GM18873 (cell line): ENCODE measurements at regions not wholly inside any gene's neighbourhood (a gene's known extent, or its start where the extent isn't known, plus 50 kb on each side); places are given as distances from the start of the nearest gene placed in this dataset.
"Not testable (repeated sequence)": the region's sequence is repeated elsewhere in the genome, so short reads cannot be mapped to it uniquely, and the experiment has no call there.

Experiments
- ATAC-seq: cut with Tn5 transposase; IDR thresholded peaks from one replicate; pipeline ENCODE4 v1.9.1; 2021; ENCODE audit warnings: mild to moderate bottlenecking, moderate library complexity, moderate number of reproducible peaks; ENCODE audit not compliant: unreplicated experiment, low FRiP score

- ATAC-seq = no peak
Measured at GRCh38 chr2:77831471-77831870, 309.3 kb upstream of the LRRTM4 start.

GRCh38 chr2:77831898-77832297 is 309.7 kb upstream of the LRRTM4 start:
- ATAC-seq = no peak

- ATAC-seq = no peak
Measured at GRCh38 chr2:77834360-77835002, 312.3 kb upstream of the LRRTM4 start.

DNA sequence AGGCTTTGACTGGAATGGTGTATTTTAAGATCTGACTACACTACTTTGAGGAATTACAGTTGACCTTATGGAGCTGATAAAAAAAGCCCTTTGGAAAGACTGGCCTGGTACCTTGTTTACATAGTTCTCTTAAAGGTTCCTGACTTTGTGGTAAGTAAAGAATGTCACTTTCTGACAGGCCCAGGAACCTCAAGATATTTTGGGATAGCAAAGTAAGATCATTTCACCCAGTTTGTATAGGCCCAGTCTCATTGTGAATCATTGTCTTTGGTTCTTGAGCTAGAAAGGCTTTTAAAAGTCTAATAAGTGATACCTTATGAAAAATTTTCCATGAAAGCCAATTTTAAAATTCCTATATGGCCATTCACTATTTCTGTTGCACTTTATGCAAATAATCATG is 316.3 kb upstream of the LRRTM4 start:
- ATAC-seq = no peak

DNA sequence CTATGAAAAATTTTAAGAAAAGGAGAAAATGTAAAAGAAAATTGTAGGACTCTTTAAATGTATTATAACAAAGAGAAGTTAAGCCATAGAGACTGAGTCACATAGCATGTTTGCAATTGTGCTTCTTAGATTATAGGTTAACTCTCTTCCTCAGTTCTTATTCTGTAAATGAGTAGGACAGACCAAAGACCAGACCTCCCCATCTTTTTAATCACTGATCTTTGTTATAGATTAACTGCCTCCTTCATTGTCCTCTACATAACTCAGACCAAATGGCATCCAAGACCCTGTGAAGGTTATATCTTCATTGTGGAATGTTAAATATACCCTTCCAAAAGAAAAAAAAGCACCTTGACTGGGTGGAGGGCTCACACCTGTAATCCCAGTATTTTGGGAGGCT is 316.9 kb upstream of the LRRTM4 start:
- ATAC-seq = peak; percentile 71

DNA sequence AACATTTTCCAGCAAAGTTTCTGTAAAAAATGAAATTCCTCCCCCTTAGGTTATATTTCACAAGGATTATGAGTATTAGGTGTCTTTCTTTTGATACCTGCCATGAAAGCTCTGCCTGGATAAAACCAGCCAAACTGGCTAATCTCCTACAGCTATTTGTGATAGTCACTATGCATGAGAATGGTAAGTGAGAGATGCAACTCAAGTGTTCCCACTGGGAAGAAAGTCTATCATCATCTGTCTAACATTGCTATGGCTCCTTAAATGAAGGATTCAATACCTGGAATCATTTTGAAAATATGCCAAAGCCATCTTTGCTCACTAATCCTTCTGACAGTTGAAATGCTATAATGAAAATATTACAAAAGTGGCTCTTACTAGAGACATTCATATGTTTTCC is 339.9 kb upstream of the LRRTM4 start:
- ATAC-seq = no peak

DNA sequence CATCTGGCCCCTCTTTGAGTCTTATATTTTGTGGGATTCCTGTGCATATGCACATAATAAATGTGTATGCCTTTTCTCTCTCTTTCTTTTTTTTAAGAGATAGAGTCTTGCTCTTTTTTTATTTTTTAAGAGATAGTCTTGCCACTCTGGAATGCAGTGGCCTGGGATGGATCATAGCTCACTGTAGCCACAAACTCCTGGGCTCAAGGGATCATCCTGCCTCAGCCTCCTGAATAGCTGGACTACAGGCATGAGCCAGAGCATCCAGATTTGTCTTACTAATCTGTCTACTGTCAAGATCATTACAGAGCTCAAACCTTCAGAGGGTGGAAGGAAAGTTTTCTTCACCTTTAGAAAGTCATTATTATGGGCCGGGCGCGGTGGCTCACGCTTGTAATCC is 342.2 kb upstream of the LRRTM4 start:
- no peak for ATAC-seq

- no peak for ATAC-seq
Measured at GRCh38 chr2:77866661-77867060, 344.5 kb upstream of the LRRTM4 start.

- ATAC-seq = no peak
Measured at GRCh38 chr2:77867146-77867545, 345.0 kb upstream of the LRRTM4 start.

DNA sequence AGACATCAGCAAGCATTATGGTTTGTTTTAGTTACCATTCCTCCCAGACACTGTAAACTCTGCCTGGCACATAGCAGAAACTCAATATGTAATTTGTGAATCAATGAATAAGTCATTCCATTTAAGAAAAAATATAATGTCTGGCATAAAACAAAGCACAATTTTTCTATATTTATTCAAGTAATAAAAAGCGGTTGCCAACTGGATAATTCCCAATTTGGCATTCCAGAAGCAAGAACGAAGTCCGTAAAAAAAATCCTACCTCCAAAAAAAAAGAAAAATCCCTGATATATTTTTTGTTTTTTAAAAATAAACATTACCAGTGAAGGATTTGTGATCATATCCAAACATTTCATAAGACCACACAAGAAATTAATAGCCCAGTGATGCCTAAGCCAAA is 351.3 kb upstream of the LRRTM4 start:
- ATAC-seq = no peak

GRCh38 chr2:77900211-77900610 is 378.0 kb upstream of the LRRTM4 start:
- ATAC-seq = not testable (repeated sequence)

GRCh38 chr2:77910136-77910535 is 388.0 kb upstream of the LRRTM4 start:
- no peak for ATAC-seq

GRCh38 chr2:77920838-77921366 is 398.7 kb upstream of the LRRTM4 start:
- no peak for ATAC-seq

DNA sequence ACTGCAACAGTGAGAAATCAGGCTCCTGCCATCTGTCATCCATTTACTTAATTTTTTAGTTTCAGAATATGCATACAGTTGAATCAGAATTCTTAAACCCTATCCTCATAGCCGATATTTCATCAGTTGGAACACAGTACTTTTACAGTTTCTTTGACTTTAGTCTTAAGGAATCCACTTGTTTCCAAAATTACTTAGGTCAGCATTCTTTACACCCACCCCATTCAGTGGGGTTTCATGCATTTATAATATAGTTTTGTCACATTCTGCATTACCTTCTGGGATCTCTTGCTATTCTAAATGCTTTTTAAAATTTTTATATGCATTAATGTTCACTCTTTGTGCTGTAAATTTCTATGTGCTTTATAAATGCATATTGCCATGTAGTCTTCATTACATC is 400.4 kb upstream of the LRRTM4 start:
- no peak for ATAC-seq

- ATAC-seq = no peak
Measured at GRCh38 chr2:77937366-77937765, 415.2 kb upstream of the LRRTM4 start.

- no peak for ATAC-seq
Measured at GRCh38 chr2:77938462-77938861, 416.3 kb upstream of the LRRTM4 start.

DNA sequence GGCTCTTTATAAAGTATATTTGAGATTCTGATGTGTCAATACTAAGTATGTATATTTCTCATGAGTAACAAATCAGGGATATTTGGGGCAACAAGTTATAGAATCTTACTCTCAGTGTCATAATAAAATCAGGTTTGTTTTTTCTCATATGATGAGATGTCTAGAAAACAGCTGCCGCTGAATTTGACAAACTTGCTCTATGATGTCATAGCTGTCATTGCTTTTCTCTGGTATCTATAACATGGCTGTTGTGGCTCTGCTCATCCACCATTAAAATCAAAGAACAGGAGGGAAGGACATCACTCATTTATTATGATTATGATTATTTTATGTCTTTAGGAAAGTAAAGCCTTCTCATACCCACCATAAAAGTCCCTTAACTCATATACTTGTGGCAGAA is 417.2 kb upstream of the LRRTM4 start:
- no peak for ATAC-seq

DNA sequence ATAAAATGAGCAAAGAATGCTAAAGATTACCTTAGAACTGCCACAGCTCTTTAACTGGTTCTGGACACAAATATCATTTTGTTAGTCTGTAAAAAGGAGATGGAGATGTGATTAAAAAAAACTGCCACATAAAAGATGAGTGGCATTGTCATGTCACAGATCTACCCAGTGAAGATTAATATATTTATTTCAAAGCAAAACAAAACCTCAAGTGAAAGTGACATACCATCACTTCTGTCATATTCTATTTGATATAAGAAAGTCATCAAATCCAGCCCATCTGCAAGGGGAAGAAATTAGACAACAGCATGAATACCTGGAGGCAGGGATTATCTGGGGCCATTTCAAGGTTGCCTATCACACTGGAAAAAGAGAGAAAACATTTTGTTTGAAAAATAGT is 417.6 kb upstream of the LRRTM4 start:
- ATAC-seq = no peak

- no peak for ATAC-seq
Measured at GRCh38 chr2:77954931-77955330, 432.8 kb upstream of the LRRTM4 start.

- ATAC-seq = no peak
Measured at GRCh38 chr2:77962943-77963342, 440.8 kb upstream of the LRRTM4 start.

GRCh38 chr2:77977471-77978063 is 455.4 kb upstream of the LRRTM4 start:
- ATAC-seq = no peak

GRCh38 chr2:77995161-77995560 is 473.0 kb upstream of the LRRTM4 start:
- ATAC-seq = no peak
